Trophoblast cell (in vitro differentiated cells and primary cell): ENCODE measurements at regions not wholly inside any gene's neighbourhood (a gene's known extent, or its start where the extent isn't known, plus 50 kb on each side); places are given as distances from the start of the nearest gene placed in this dataset.
"Not testable (repeated sequence)": the region's sequence is repeated elsewhere in the genome, so short reads cannot be mapped to it uniquely, and the experiment has no call there.

Experiments
- DNase-seq, 2 donors: peaks; one replicate each; pipeline ENCODE4 v3.0.0-alpha.2; 2016
- H2AFZ ChIP-seq: 2 replicates; pipeline ENCODE4 v1.6.1; 2013; ENCODE audit warnings: low read length, moderate library complexity, mild to moderate bottlenecking; ENCODE audit not compliant: insufficient read depth, poor library complexity
- H2AK5ac ChIP-seq: 2 replicates; pipeline ENCODE4 v1.6.1; 2013; ENCODE audit warnings: mild to moderate bottlenecking, low read length
- H2BK120ac ChIP-seq: 2 replicates; pipeline ENCODE4 v1.6.1; 2013; ENCODE audit warnings: low read length, mild to moderate bottlenecking, moderate library complexity; ENCODE audit not compliant: insufficient read depth, poor library complexity
- H2BK12ac ChIP-seq: 2 replicates; pipeline ENCODE4 v1.6.1; 2013; ENCODE audit warnings: mild to moderate bottlenecking, low read length, moderate library complexity
- H2BK5ac ChIP-seq: 2 replicates; pipeline ENCODE4 v1.6.1; 2013; ENCODE audit warnings: low read length, low read depth, moderate library complexity, mild to moderate bottlenecking; ENCODE audit not compliant: poor library complexity
- H3K14ac ChIP-seq: 2 replicates; pipeline ENCODE4 v1.6.1; 2013; ENCODE audit warnings: mild to moderate bottlenecking, low read length
- H3K18ac ChIP-seq: 2 replicates; pipeline ENCODE4 v1.6.1; 2013; ENCODE audit warnings: mild to moderate bottlenecking, low read length
- H3K23ac ChIP-seq: 2 replicates; pipeline ENCODE4 v1.6.1; 2013; ENCODE audit warnings: low read length
- H3K27ac ChIP-seq: 2 replicates; pipeline ENCODE4 v1.5.1; 2013; ENCODE audit warnings: low read depth, mild to moderate bottlenecking, inconsistent platforms, low read length, moderate library complexity
- H3K27me3 ChIP-seq: 2 replicates; pipeline ENCODE4 v1.6.1; 2013; ENCODE audit warnings: inconsistent platforms, mild to moderate bottlenecking, low read length, moderate library complexity; ENCODE audit not compliant: insufficient read depth
- H3K36me3 ChIP-seq, 2 experiments: 1 replicate in 1 of 2; 2 replicates in 1 of 2; pipeline ENCODE4 v1.6.1; 2013; ENCODE audit warnings: low read length in 2 of 2, mild to moderate bottlenecking in 2 of 2, moderate library complexity in 1 of 2; ENCODE audit not compliant: insufficient read depth in 2 of 2, control insufficient read depth in 1 of 2
- H3K4ac ChIP-seq: 2 replicates; pipeline ENCODE4 v1.6.1; 2013; ENCODE audit warnings: low read depth, mild to moderate bottlenecking, low read length, moderate library complexity
- H3K4me1 ChIP-seq, 2 experiments: 1 replicate in 1 of 2; 2 replicates in 1 of 2; pipeline ENCODE4 v1.6.1; 2013; ENCODE audit warnings: low read length in 2 of 2, mild to moderate bottlenecking in 2 of 2, moderate library complexity in 1 of 2; ENCODE audit not compliant: insufficient read depth in 2 of 2, control insufficient read depth in 1 of 2
- H3K4me2 ChIP-seq: 2 replicates; pipeline ENCODE4 v1.6.1; 2013; ENCODE audit warnings: inconsistent platforms, mild to moderate bottlenecking, low read length, moderate library complexity
- H3K4me3 ChIP-seq: 2 replicates; pipeline ENCODE4 v1.5.1; 2013; ENCODE audit warnings: mild to moderate bottlenecking, low read depth, low read length, inconsistent platforms
- H3K79me1 ChIP-seq: one replicate; pipeline ENCODE4 v1.6.1; 2013; ENCODE audit warnings: low read length
- H3K79me2 ChIP-seq: 2 replicates; pipeline ENCODE4 v1.6.1; 2013; ENCODE audit warnings: low read length, mild to moderate bottlenecking; ENCODE audit not compliant: control insufficient read depth, insufficient read depth, poor library complexity
- H3K9ac ChIP-seq: 2 replicates; pipeline ENCODE4 v1.6.1; 2013; ENCODE audit warnings: mild to moderate bottlenecking, low read length
- H3K9me3 ChIP-seq: 2 replicates; pipeline ENCODE4 v1.6.1; 2013; ENCODE audit warnings: low read depth, mild to moderate bottlenecking, control low read depth, inconsistent platforms, low read length; ENCODE audit not compliant: insufficient read depth
- H4K12ac ChIP-seq: 2 replicates; pipeline ENCODE4 v1.6.1; 2013; ENCODE audit warnings: low read depth, mild to moderate bottlenecking, low read length, moderate library complexity
- H4K8ac ChIP-seq: 2 replicates; pipeline ENCODE4 v1.6.1; 2013; ENCODE audit warnings: low read depth, mild to moderate bottlenecking, low read length, moderate library complexity
- H4K91ac ChIP-seq: one replicate; pipeline ENCODE4 v1.6.1; 2013; ENCODE audit warnings: low read depth, mild to moderate bottlenecking, low read length, moderate library complexity
- WGBS: extraction: QIAGEN DNeasy Blood & Tissue Kit; methylation state at CpG from one replicate; pipeline ENCODE4 v1.1.7; 2013; ENCODE audit warnings: missing lambda C conversion rate; ENCODE audit not compliant: insufficient read length, insufficient coverage; ENCODE audit errors: extremely low coverage; 5-methylcytosine and 5-hydroxymethylcytosine counted together

GRCh38 chr2:222768019-222768418 lies 92.8 kb upstream of the ACSL3 start:
- not testable (repeated sequence) for H2BK5ac ChIP-seq, H3K4ac ChIP-seq, H3K27ac ChIP-seq, H4K8ac ChIP-seq, H3K36me3 ChIP-seq, H3K14ac ChIP-seq, H2BK12ac ChIP-seq, H2AFZ ChIP-seq, H3K9ac ChIP-seq, H3K79me1 ChIP-seq, H4K91ac ChIP-seq, H3K27me3 ChIP-seq, H2AK5ac ChIP-seq, H3K23ac ChIP-seq, H3K9me3 ChIP-seq, H3K79me2 ChIP-seq, H3K18ac ChIP-seq, H4K12ac ChIP-seq, H2BK120ac ChIP-seq, DNase-seq, H3K4me2 ChIP-seq, H3K4me1 ChIP-seq, H3K4me3 ChIP-seq
- no CpG with 5 or more reads among the region's 6 CpGs for WGBS

GRCh38 chr2:222769446-222769845 lies 91.4 kb upstream of the ACSL3 start:
- Histone ChIP-seq H3K23ac (no peak overlapping the region), H3K27ac (no peak overlapping the region), H2BK12ac (no peak overlapping the region), H2BK5ac (no peak overlapping the region), H3K4me1 (no peaks in the 10 kb centered on the region), H4K8ac (no peak overlapping the region), H4K91ac (no peak overlapping the region), H3K9me3 (no peaks in the 10 kb centered on the region), H3K36me3 (no peaks in the 10 kb centered on the region), H2AK5ac (no peak overlapping the region), H3K79me2 (no peaks in the 10 kb centered on the region), H3K9ac (no peak overlapping the region), H3K27me3 (no peaks in the 10 kb centered on the region), H3K18ac (no peak overlapping the region), H3K4ac (no peak overlapping the region), H4K12ac (no peak overlapping the region), H3K14ac (no peak overlapping the region), H3K4me2 (no peak overlapping the region), H3K79me1 (no peaks in the 10 kb centered on the region), H3K4me3 (no peak overlapping the region), H2AFZ (no peak overlapping the region), H2BK120ac (no peak overlapping the region)
- no peak for DNase-seq
- no CpG with 5 or more reads among the region's 5 CpGs for WGBS

GRCh38 chr2:222769941-222770340 lies 90.9 kb upstream of the ACSL3 start:
- no peaks in the 10 kb centered on the region for H3K36me3 ChIP-seq
- no CpG with 5 or more reads among the region's 3 CpGs for WGBS
- no peak overlapping the region for H3K4me2 ChIP-seq
- H2BK5ac ChIP-seq = no peak overlapping the region
- no peak overlapping the region for H2AK5ac ChIP-seq
- DNase-seq = no peak
- no peak overlapping the region for H2BK120ac ChIP-seq
- no peaks in the 10 kb centered on the region for H3K27me3 ChIP-seq
- no peaks in the 10 kb centered on the region for H3K9me3 ChIP-seq
- H4K91ac ChIP-seq = no peak overlapping the region
- no peaks in the 10 kb centered on the region for H3K79me1 ChIP-seq
- H3K9ac ChIP-seq = no peak overlapping the region
- no peak overlapping the region for H3K14ac ChIP-seq
- peaks cover under 1% of the 10 kb centered on the region in 2 experiments for H3K4me1 ChIP-seq
- no peak overlapping the region for H2AFZ ChIP-seq
- H3K4ac ChIP-seq = no peak overlapping the region
- H3K27ac ChIP-seq = no peak overlapping the region
- no peak overlapping the region for H3K18ac ChIP-seq
- H3K79me2 ChIP-seq = no peaks in the 10 kb centered on the region
- no peak overlapping the region for H2BK12ac ChIP-seq
- no peak overlapping the region for H3K23ac ChIP-seq
- no peak overlapping the region for H3K4me3 ChIP-seq
- no peak overlapping the region for H4K12ac ChIP-seq
- H4K8ac ChIP-seq = no peak overlapping the region

- no peak overlapping the region for H4K12ac ChIP-seq
- H3K79me1 ChIP-seq = no peaks in the 10 kb centered on the region
- H2AFZ ChIP-seq = no peak overlapping the region
- no peak overlapping the region for H2BK120ac ChIP-seq
- no peaks in the 10 kb centered on the region for H3K9me3 ChIP-seq
- no peaks in the 10 kb centered on the region for H3K36me3 ChIP-seq
- H3K27ac ChIP-seq = no peak overlapping the region
- no peak overlapping the region for H3K14ac ChIP-seq
- no peaks in the 10 kb centered on the region for H3K27me3 ChIP-seq
- H3K79me2 ChIP-seq = no peaks in the 10 kb centered on the region
- H2BK5ac ChIP-seq = no peak overlapping the region
- peak overlapping the region; percentile 91 for H3K23ac ChIP-seq
- H3K18ac ChIP-seq = no peak overlapping the region
- DNase-seq = no peak
- no peak overlapping the region for H2BK12ac ChIP-seq
- no peak overlapping the region for H2AK5ac ChIP-seq
- no peak overlapping the region for H3K4me3 ChIP-seq
- H3K4me2 ChIP-seq = no peak overlapping the region
- H4K8ac ChIP-seq = no peak overlapping the region
- peaks cover 5% of the 10 kb centered on the region in 2 experiments for H3K4me1 ChIP-seq
- no peak overlapping the region for H4K91ac ChIP-seq
- 100% methylated on average over 2 of the region's 3 CpGs for WGBS
- H3K9ac ChIP-seq = no peak overlapping the region
- H3K4ac ChIP-seq = no peak overlapping the region
Measured at GRCh38 chr2:222771832-222772231, 89.0 kb upstream of the ACSL3 start.
